Right hindlimb (tissue), 1 donor: ENCODE measurements at regions not wholly inside any gene's neighbourhood (a gene's known extent, or its start where the extent isn't known, plus 50 kb on each side); places are given as distances from the start of the nearest gene placed in this dataset.

ENCODE experiments used
- DNase-seq: peaks from one replicate; pipeline ENCODE4 v3.0.0-alpha.2; 2018

DNA sequence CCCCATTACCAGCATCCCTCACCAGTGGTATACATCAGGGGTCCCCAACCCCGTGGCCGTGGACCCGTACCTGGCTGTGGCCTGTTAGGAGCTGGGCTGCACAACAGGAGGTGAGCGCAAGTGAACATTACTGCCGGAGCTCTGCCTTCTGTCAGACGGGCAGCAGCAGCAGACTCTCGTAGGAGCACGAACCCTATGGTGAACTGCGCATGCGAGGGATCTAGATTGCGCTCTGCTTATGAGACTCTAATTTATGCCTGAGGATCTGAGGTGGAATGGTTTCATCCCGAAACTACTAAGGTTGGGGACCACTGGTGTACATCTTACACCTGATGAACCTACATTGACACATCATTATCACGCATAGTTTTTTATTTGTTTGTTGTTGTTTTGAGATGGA, 52.8 kb upstream of the DHX15 start:
- no peak for DNase-seq

DNA sequence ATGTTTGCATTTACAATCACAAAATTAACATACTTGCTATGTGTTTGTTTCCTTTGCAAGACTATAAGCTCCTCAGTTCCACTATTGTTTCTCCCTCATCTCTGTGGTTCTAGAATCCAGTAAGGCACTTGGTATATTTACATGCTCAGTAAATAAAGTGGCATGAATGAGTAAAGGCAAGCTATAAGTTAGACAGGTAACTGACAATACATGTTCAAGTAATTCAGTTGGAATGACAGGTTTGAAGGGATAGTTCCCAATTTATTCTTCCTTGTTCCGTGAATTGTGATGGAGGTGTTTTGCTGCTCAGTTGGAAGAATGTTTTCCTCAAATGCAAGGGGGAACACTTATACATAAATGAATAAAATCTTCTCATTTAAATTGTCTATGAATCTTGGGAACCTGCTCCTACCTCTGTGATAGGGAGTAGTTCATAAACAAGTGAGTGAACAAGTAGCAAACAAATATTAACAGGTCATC, 54.1 kb upstream of the DHX15 start:
- DNase-seq = no peak

DNA sequence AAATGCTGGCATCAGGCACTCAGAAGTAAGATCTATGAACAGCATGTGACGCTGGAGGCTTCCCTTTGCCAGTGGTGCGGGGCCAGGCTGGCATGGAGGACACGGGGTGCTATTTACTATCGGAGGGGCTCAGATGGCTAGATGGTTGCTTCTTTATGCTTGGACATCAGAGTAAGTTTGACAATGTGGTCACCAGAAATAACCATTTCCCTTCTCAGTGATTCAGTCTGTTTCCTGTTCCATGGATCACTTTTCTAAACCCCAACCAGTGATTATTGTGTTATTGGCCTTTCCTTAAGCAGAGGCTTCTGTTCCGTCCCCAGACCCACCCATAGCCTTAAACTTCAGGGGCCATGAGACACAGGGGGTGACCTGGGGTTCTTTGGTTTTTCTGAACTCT, 55.4 kb upstream of the DHX15 start:
- DNase-seq = no peak

DNA sequence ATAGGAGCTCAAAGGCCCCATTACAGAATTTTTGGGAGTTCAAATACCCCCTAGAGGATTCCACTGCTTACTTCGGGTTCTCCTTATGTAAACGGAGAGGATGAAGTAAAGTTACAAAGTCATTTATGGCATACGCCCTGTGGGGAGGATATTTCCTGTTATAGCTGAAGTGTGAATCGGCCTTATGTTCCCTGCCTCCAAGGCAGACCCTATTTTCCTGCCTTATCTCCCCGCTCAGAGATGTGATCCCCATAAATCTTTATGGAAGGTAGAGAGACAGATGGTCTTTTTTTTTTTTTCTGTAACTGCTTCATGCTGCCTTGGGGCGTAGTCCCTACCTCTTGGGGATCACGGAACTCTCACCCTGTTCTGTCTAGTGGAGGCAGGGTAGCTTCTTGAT, 56.0 kb upstream of the DHX15 start:
- DNase-seq = no peak

DNA sequence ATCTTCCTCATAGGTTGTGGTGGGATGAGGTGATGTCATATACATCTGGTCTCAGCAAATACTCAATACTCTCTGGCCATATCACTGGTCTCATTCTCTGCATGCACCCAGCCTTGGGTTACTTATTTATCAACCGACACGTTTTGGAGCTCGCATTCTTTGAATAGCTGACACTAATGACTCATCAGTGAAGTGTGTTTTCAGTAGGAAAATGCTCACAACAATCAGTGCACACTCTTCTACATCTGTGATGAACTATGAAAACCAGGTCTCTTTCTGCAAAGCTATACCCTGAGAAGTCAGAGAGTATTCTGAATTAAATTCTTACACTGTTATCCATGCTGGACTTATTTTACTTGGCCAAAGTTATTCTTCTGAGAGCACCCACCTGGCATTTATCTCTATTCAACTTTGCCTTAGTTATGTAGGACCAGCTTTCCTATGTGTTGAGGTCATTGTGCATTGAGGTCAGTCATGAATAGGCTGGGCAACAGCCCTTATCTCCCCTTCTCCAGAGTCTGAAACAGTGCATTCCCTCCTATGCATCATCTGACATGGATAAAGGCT, 58.7 kb upstream of the DHX15 start:
- DNase-seq = no peak

DNA sequence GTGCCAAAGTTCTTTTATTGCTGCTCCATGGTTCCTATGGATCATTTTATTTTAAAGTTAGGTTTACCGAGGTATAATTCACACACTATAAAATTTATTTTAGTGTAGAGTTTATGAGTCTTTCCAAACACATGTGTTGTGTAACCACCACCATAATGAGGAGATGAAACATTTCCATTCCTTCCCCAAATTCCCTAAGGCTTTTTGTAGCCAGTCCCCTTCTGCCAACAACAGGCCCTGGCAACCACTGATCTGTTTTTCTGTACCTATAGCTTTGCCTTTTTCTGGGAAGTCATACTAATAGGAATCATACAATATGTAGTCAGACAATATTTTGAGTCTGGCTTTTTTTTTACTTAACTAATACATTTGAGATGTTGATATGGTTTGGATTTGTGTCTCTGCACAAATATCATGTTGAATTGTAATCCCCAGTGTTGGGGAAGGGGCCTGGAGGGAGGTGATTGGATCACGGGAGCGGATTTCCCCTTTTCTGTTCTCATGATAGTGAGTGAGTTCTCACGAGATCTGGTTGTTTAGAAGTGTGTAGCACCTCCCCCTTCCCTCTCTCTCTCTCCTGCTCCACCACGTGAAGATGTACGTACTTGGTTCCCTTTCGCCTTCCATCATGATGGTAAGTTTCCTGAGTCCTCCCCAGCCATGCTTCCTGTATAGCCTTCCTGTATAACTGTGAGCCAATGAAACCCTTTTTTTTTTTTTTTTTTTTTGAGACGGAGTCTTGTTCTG, 59.6 kb upstream of the DHX15 start:
- no peak for DNase-seq

DNA sequence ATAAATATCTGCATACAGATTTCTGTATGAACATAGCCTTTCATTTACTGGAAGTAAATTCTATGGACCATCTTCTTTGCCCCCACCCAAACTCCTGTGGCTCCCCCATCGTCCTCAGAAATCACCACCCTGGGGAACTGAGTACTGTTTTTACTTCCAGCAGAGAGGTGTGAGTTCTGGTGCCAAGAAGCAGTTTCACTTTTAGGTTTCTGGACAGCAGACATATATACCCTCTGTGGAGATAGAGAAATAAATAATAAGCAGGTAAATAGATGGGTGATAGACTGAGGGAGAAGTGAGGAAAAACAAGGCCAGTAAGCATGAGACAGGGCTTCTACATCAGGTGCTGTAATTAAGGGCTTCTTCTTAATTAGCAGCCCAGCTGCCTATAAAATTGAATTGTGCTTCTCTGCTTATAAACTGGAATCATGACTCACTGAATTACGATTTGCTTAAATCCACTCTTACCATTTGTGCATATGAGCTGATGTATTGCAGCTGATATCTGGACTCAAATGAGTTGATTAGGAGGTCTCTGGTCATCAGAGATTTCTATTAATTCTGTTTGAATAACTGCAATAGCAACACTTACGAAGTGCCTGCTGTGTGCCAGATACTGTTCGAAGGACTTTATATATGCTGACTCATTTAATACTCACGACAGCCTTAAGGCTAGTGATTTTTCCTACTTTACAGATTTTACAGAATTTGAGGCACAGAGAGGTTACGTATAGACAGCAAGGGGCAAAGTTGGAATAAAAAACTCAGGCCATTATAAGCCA, 60.8 kb upstream of the DHX15 start:
- DNase-seq = no peak

DNA sequence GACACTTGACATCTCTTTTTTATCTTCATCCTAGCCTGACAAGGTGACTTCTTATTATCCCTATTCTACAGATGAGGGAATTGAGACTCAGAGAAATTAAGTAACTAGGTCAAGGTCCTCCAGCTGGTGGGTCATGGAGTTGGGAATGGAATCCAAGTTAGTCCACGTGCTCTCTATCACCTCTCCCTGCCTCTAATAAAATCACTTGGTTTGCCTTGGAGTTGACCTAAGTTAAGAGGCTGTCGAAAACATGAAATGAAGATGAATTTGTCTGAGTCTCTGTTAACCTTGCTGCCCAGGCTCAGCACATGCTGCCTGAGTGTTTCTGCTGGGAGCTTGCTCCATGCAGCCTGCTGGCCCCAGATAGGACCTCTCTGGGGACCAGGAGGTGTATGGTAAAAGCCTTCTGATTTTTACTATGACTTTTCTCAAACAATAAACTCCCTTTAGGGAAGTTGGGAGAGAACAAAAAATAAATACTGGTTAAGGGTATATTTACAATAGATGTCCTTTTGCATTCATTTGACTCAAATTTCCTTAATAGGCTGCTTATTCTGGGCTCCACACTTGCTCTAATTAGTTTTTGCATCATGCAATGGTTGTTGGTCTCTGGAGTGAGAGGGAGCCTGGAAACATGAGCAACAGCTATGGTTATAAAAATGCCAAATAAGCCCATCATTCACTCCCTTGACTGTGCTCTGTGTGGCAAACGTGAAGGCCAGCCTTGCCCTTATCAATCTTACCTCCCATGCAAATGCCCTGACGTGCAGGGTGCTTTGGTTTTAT, 61.6 kb upstream of the DHX15 start:
- DNase-seq = no peak

DNA sequence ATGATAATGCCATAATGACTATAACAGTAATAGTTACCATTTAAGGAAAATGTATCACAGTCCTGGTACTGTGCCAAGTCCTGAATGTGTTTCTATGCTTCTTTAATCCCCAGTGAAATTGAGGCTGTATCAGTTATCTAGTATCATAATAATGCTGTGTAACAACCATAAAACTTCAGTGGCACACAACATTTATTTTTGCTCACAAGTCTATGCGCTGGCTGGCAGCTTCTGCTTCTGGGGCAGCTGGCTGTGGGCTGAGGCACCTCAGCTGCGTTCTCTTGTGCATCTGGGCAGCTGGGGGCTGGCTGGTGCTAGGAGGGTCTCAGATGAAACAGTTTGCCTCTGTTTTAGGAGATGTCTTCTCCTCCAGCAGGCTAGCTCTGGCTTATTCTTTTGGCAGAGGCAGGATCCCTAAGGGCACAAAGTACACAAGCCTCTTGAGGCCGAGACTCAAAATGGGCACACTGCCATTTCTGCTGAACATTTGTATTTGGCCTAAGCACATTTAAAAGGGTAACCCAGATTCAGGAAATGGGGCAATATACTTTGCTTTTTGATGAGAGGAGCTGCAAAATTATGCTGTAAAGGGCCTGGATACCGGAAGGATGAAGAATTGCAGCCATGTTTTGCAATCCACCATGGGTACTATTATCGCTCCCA, 62.6 kb upstream of the DHX15 start:
- DNase-seq = peak; percentile 33

DNA sequence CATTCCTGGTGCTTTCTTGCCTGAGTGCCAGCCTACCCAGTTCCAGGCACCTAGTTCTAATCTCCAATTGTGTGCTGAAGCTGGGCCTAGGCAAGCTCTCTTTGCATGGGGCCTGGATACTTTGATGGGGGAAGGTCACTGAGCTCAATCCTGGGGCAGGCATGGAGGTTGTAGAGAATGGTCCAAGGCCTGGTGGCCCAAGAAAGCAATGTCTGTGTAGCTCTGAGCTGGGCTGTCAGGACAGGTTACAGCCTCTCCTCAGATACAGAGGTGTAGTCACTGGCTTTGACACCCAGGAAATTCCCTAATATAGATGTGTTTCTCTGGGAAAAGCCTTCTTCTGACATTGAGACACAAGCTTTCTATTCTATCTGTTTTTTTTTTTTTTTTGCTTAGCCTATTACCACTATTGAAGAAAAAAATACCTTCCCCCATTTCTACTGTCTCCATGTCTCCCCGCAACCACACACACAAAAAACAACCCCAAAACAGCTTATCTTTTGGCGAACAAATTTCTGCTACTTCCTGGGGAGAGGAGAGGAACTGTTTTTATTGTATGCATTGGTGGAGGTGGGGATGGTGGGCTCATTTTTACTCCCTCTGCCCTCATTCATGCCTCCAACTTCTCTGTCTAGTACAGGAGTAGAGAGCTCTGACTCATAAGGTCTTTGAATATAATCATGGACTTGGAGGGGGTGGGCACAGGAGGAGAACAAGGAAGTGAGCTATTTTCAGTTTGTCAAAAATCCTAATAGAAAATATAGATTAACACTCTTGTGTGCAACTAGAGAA, 66.7 kb upstream of the DHX15 start:
- DNase-seq = no peak

DNA sequence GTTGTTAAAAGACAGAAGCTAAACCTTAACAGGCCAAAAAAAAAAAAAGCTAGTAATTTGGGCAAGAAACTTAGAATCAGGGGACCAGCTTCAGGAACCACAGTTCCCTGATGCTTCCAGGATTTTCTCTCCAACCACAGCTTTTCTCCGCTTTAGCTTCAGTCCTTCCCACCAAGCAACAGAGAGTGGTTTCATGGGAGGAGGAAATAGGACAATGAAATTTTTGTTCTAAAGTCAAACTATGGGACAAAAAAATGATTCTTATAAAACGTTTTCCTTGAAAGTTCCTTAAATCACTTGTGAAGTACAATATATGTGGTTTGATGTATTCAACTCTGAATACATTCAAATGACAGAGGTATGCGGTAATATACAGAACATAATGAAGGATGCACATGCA, 71.0 kb upstream of the DHX15 start:
- no peak for DNase-seq

DNA sequence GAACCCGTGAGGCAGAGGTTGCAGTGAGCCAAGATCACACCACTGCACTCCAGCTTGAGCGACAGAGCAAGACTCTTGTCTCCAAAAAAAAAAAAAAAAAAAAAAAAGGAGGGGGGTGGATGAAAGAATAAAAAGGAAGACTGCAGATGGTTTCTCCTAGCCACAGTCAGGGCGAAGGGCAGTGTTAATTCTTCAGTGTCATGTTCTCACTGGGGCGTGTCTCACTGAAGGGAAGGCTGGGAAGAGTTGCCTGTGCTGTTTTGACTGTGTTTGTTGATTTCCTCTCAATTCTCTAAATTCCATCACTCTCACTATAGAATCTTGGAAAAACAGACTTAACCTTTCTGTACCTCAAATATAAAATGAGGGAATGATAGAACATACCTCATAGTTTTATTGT, 71.6 kb upstream of the DHX15 start:
- no peak for DNase-seq

DNA sequence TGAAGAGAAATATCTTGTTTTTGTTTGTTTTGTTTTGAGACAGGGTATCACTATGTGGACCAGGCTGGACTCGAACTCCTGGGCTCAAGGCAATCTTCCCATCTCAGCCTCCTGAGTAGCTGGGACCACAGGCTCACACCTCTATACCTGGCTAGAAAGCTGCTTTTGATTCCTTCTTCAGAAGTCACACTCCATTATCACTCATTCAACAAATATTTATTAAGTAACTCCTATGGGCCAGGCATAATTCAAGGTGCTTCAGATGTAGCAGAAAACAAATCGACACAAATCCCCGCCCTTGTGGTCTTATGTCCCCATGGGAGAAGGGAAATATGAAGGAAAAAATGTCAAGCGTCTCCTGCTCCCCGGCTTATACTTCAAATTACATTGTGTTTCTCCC, 72.6 kb upstream of the DHX15 start:
- no peak for DNase-seq

DNA sequence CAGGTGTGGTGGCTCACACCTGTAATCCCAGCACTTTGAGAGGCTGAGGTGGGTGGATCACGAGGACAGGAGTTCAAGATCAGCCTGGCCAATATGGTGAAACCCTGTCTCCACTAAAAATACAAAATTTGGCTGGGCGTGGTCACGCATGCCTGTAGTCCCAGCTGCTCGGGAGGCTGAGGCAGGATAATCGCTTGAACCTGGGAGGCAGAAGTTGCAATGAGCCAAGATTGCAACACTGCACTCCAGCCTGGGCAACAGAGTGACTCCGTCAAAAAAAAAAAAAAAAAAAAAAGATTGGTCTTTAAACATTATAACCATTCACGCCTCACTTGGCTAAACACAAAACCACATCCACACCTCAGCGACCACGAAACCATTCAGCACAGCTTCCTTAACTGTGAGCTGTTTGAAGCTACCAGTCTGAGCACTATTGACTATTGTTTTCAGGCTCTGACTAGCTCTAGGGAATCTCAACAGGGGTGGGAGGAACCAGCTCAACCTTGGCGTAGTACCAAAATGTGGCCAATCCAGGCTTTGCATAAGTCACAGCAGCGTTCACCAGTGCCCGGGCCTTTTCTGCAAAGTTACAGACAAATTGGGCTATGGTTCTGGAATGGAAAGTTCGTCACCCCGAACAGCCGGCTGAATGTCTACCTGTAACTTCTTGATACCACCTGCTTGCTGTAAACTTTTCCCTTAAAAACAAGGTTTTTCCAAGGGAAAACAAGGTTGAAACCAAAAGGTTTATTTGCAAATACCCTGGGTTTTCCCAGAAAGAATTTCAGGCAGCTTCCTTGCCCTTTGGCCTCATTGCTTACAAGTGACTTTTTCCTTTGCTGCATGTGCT, 73.6 kb upstream of the DHX15 start:
- DNase-seq = peak; percentile 31

DNA sequence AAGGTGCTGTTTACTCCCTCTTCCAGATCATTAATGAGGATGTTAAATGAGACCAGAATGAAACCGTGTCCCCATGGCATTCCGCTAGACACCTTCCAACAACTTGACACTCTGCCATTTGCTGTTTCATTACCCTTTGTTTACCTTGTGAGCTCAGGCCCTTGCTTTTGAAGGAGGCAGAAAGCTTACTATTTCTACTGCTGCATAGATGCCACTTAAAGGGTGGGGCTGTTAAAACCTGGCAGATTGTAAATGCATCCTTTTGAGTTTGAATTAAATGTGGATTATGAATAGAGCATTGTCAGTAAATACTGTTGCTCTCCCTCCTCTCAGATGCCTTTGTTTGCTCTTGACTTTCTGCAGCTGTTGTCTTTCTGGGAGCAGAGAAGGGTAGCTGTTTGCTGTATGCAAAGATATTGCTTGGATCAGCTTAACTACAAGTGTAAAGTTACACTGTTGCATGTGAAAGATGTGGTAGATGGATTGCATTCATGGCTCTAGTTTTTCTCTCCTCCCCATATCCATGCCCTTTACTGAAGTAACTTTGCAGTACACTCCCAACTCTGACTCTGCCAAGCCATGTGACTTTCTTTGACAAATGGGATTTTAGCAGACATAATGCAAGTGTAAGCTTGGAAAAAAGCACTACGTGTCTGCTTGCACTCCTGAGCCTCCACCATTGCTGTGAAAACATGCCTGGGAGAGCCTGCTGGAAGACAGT, 75.0 kb upstream of the DHX15 start:
- DNase-seq = no peak

DNA sequence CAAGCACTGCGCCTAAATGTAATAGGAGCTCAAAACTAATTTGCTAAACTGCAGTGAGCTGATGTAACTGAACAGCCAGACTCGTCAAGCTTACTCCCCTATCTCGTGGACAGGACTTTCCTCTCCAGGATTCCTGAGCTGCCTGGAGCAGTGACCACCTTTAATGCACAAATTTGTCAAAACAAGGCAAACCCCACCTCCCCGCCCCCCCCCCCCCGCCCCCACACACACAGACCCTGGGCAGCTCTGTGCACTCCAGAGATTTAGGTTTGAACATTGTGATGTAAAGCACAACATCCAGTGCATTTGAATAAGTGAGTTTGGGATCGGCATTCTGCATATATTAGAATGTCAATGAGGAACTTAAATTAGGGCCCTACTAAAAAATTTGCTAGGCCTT, 77.7 kb upstream of the DHX15 start:
- DNase-seq = no peak

DNA sequence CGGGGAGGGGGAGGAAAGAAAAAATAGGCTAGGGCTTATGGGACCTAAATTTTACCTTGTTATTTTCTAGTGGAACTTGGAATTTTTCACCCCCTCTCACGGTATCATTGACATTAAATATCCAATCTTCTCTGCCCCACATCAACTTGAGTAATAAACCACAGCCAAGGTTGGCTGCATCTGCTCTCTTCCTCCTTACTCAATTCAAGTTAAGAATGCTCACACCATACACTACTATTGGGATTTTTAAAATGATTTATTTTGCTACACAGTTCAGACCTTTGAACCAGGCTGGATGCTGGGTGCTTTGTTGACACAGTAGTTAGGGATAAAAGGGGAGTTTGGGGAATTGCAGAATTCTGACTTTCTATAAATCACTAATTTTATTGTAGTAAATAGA, 78.2 kb upstream of the DHX15 start:
- DNase-seq = no peak

DNA sequence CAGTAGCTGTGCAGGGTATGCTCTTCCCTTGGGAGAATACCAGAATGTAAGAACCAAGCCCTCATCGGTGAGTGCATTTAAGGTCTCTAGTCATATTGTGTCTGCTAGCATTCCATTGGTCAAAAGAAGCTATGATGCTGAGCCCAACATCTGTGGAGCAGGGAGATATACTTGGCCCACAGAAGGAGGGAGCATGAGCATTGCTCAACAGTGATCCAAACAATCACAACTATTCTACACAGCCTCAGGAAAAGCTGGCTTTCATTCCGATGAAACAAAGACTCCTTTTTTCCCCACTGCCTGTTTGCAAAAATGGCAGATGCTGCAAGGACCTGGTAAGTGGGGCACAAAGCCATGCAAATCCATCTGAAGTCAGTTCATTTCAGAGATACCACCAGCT, 80.6 kb upstream of the DHX15 start:
- DNase-seq = no peak

DNA sequence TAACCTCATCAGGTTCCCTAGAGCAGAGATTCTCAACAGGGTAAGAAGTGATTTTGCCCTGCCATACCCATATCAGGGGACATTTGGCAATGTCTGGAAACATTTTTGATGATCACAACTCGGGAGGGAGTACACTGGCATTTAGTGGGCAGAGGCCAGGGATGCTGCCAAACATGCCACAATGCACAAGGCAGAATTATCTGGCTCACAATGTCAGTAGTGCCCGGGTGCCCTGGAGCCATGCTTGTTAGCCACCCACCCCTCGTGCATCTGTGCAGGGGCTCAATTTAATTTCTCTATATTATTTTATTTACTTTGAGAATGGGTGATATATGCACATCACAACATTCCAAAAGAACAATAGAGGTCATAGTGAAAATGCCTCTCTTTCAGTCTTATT, 82.0 kb upstream of the DHX15 start:
- DNase-seq = no peak

DNA sequence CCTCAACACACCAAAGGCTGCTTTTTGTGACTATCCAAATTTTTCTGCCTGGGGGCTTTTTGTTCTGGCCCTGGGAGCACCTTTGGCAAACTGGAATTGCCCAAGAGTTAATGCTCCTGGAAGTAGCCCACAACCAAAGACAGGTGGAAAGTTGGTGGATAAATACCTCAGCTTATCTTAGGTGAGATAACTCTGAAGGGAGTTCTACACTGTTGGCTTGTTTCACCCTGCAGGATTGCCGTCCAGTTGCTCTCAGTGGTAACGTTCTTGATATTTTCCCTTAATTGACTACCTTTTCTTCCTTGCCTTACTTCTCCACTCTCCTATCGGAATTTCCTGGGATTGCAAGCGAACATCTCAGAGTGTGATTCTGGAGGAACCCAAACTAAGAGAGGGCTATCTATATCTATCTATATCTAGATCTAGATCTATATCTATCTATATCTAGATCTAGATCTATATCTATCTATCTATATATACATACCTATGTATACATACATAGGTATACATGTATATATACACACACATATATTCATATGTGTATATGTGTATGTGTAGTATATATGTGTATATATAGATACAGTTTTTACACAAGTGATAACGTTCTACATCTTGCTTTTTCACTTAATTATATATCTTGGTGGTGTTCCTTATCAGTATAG, 82.6 kb upstream of the DHX15 start:
- no peak for DNase-seq
